ENCODE measurements at regions not wholly inside any gene's neighbourhood (a gene's known extent, or its start where the extent isn't known, plus 50 kb on each side); places are given as distances from the start of the nearest gene placed in this dataset.

DNA sequence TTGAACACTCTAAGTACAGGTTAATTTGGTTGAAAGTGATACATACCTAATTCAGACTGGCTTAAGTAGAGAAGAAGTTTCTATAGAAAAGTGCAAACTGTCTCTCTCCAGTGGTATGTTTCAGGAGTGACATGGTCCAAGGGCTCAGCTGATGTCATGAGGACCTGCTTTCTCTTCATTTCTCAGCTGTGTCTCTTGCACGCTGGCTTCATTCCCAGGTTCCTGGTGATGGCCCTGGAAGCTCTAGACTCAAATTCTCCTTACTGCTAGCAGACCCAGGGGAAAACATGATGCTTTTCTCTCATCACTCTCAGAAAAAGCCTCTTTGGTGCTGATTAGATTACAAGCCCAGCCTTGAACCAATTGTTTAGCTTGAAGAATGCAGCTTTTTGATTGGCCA, 211.9 kb upstream of the CLINT1 start:
- Mint-ChIP-seq H3K27me3 (ENCODE audit: insufficient read depth) (no peaks in the 10 kb centered on the region), H3K4me3 (no peak overlapping the region), H3K4me1 (peaks cover 17% of the 10 kb centered on the region), H3K36me3 (ENCODE audit: low read depth) (no peaks in the 10 kb centered on the region), H3K27ac (no peak overlapping the region), H3K9me3 (no peaks in the 10 kb centered on the region)
- DNase-seq: no peak
- TF ChIP-seq CTCF (conservative IDR thresholded peaks at IDR 0.05): no peak
- 83 to 95% methylated on average over 1 of the region's 1 CpG for WGBS, 2 experiments (ENCODE audit: insufficient coverage in 1 of 2, insufficient read length in 1 of 2)
- H3K9me3 ChIP-seq (ENCODE audit: control insufficient read depth, low read length): no peaks in the 10 kb centered on the region
- H3K36me3 ChIP-seq (ENCODE audit: control insufficient read depth, insufficient read depth, low read length): no peaks in the 10 kb centered on the region
- no peak overlapping the region for H3K9ac ChIP-seq (ENCODE audit: extremely low read depth, low read length, poor library complexity, severe bottlenecking)
- no peak overlapping the region for H3K27ac ChIP-seq (ENCODE audit: low read depth, low read length)
- H3K4me3 ChIP-seq (ENCODE audit: low read length): no peak overlapping the region
- no peaks in the 10 kb centered on the region for H3K27me3 ChIP-seq (ENCODE audit: control insufficient read depth, insufficient read depth, low read length, poor library complexity, severe bottlenecking)
- peaks cover 4% of the 10 kb centered on the region for H3K4me1 ChIP-seq (ENCODE audit: control insufficient read depth, insufficient read depth, low read length)

GRCh38 chr5:158069838-158070237, 210.9 kb upstream of the CLINT1 start:
- WGBS, 2 experiments (ENCODE audit: insufficient coverage in 1 of 2, insufficient read length in 1 of 2): 81 to 93% methylated on average over 2 of the region's 2 CpGs
- Mint-ChIP-seq H3K36me3 (ENCODE audit: low read depth) (no peaks in the 10 kb centered on the region), H3K27ac (no peak overlapping the region), H3K27me3 (ENCODE audit: insufficient read depth) (no peaks in the 10 kb centered on the region), H3K9me3 (no peaks in the 10 kb centered on the region), H3K4me1 (peaks cover 9% of the 10 kb centered on the region), H3K4me3 (no peak overlapping the region)
- TF ChIP-seq CTCF (conservative IDR thresholded peaks at IDR 0.05): no peak
- H3K4me3 ChIP-seq (ENCODE audit: low read length): no peak overlapping the region
- H3K9me3 ChIP-seq (ENCODE audit: control insufficient read depth, low read length): no peaks in the 10 kb centered on the region
- peaks cover 4% of the 10 kb centered on the region for H3K4me1 ChIP-seq (ENCODE audit: control insufficient read depth, insufficient read depth, low read length)
- no peak for DNase-seq
- no peaks in the 10 kb centered on the region for H3K27me3 ChIP-seq (ENCODE audit: control insufficient read depth, insufficient read depth, low read length, poor library complexity, severe bottlenecking)
- no peaks in the 10 kb centered on the region for H3K36me3 ChIP-seq (ENCODE audit: control insufficient read depth, insufficient read depth, low read length)
- no peak overlapping the region for H3K9ac ChIP-seq (ENCODE audit: extremely low read depth, low read length, poor library complexity, severe bottlenecking)
- no peak overlapping the region for H3K27ac ChIP-seq (ENCODE audit: low read depth, low read length)

GRCh38 chr5:158068964-158069363, 210.0 kb upstream of the CLINT1 start:
- peaks cover 4% of the 10 kb centered on the region for H3K4me1 ChIP-seq (ENCODE audit: control insufficient read depth, insufficient read depth, low read length)
- H3K27me3 Mint-ChIP-seq (ENCODE audit: insufficient read depth): no peaks in the 10 kb centered on the region

More at GRCh38 chr5:158068964-158069363, 210.0 kb upstream of the CLINT1 start:
- no peaks in the 10 kb centered on the region for H3K27me3 ChIP-seq (ENCODE audit: control insufficient read depth, insufficient read depth, low read length, poor library complexity, severe bottlenecking)
- no peaks in the 10 kb centered on the region for H3K36me3 ChIP-seq (ENCODE audit: control insufficient read depth, insufficient read depth, low read length)
- Mint-ChIP-seq H3K36me3 (ENCODE audit: low read depth) (no peaks in the 10 kb centered on the region), H3K9me3 (no peaks in the 10 kb centered on the region), H3K27ac (no peak overlapping the region), H3K4me1 (peaks cover 9% of the 10 kb centered on the region), H3K4me3 (no peak overlapping the region)
- no peak overlapping the region for H3K9ac ChIP-seq (ENCODE audit: extremely low read depth, low read length, poor library complexity, severe bottlenecking)
- 80 to 97% methylated on average over 1 to 3 of the region's 4 CpGs for WGBS, 2 experiments (ENCODE audit: insufficient coverage in 1 of 2, insufficient read length in 1 of 2)
- no peak overlapping the region for H3K4me3 ChIP-seq (ENCODE audit: low read length)
- DNase-seq: no peak
- H3K27ac ChIP-seq (ENCODE audit: low read depth, low read length): no peak overlapping the region
- no peaks in the 10 kb centered on the region for H3K9me3 ChIP-seq (ENCODE audit: control insufficient read depth, low read length)
- no peak for TF ChIP-seq CTCF (conservative IDR thresholded peaks at IDR 0.05)

Data from endodermal cell (in vitro differentiated cells).